ENCODE measurements at regions not wholly inside any gene's neighbourhood (a gene's known extent, or its start where the extent isn't known, plus 50 kb on each side); places are given as distances from the start of the nearest gene placed in this dataset.

GRCh38 chr3:178146406-178146831, 389.8 kb upstream of the KCNMB2 start:
- no peaks in the 10 kb centered on the region for H3K9me3 ChIP-seq
- intact Hi-C loops (cut with DNase I), result no loop called here
- no peak for DNase-seq
- TF ChIP-seq EP300 (IDR thresholded peaks at IDR 0.05) (no peak), CTCF (IDR thresholded peaks at IDR 0.05) (no peak), POLR2A (IDR thresholded peaks at IDR 0.05) (no peak), POLR2AphosphoS5 (IDR thresholded peaks at IDR 0.05) (no peak)
- peak overlapping the region in 1 of 4 donors; percentile 9 for H3K27ac ChIP-seq
- H3K36me3 ChIP-seq, result no peaks in the 10 kb centered on the region
- H3K4me3 ChIP-seq, result no peak overlapping the region
- H3K27me3 ChIP-seq, result no peaks in the 10 kb centered on the region
- H3K4me1 ChIP-seq, result peaks cover 0 to 10% (median 8%) of the 10 kb centered on the region in 4 donors

- Histone ChIP-seq H3K4me3 (no peak overlapping the region), H3K4me1 (peaks cover 0 to 10% (median 8%) of the 10 kb centered on the region in 4 donors), H3K27ac (no peak overlapping the region), H3K36me3 (no peaks in the 10 kb centered on the region), H3K27me3 (no peaks in the 10 kb centered on the region), H3K9me3 (no peaks in the 10 kb centered on the region)
- intact Hi-C loops (cut with DNase I), result no loop called here
- DNase-seq, result no peak
- no peak for TF ChIP-seq CTCF (IDR thresholded peaks at IDR 0.05)
- TF ChIP-seq POLR2A (IDR thresholded peaks at IDR 0.05), result no peak
Measured at GRCh38 chr3:178147001-178147400, 389.2 kb upstream of the KCNMB2 start.

- WGBS, 2 donors, result 83 to 88% methylated on average over 8 of the region's 8 CpGs
Measured at GRCh38 chr3:178152031-178152806, 384.0 kb upstream of the KCNMB2 start.

GRCh38 chr3:178152988-178153387, 383.2 kb upstream of the KCNMB2 start:
- intact Hi-C loops (cut with DNase I), result no loop called here
- H3K9me3 ChIP-seq, result no peaks in the 10 kb centered on the region
- no peak overlapping the region for H3K27ac ChIP-seq
- no peaks in the 10 kb centered on the region for H3K4me1 ChIP-seq
- H3K27me3 ChIP-seq, result no peaks in the 10 kb centered on the region
- no peak for DNase-seq
- H3K4me3 ChIP-seq, result no peak overlapping the region
- H3K36me3 ChIP-seq, result no peaks in the 10 kb centered on the region
- no peak for TF ChIP-seq CTCF (IDR thresholded peaks at IDR 0.05)
- TF ChIP-seq POLR2AphosphoS5 (IDR thresholded peaks at IDR 0.05), result no peak
- TF ChIP-seq EP300 (IDR thresholded peaks at IDR 0.05), result no peak
- no peak for TF ChIP-seq POLR2A (IDR thresholded peaks at IDR 0.05)

More at GRCh38 chr3:178152031-178152806, 384.0 kb upstream of the KCNMB2 start:
- Histone ChIP-seq H3K27me3 (no peaks in the 10 kb centered on the region), H3K36me3 (no peaks in the 10 kb centered on the region), H3K9me3 (no peaks in the 10 kb centered on the region), H3K4me3 (no peak overlapping the region), H3K4me1 (no peaks in the 10 kb centered on the region), H3K27ac (no peak overlapping the region)
- no peak for DNase-seq
- intact Hi-C loops (cut with DNase I), result no loop called here
- no peak for TF ChIP-seq POLR2AphosphoS5 (IDR thresholded peaks at IDR 0.05)
- TF ChIP-seq CTCF (IDR thresholded peaks at IDR 0.05), result no peak
- TF ChIP-seq POLR2A (IDR thresholded peaks at IDR 0.05), result no peak
- no peak for TF ChIP-seq EP300 (IDR thresholded peaks at IDR 0.05)

GRCh38 chr3:178155521-178155920, 380.7 kb upstream of the KCNMB2 start:
- Histone ChIP-seq H3K9me3 (no peaks in the 10 kb centered on the region), H3K4me1 (no peaks in the 10 kb centered on the region), H3K36me3 (no peaks in the 10 kb centered on the region), H3K27ac (no peak overlapping the region), H3K27me3 (no peaks in the 10 kb centered on the region), H3K4me3 (no peak overlapping the region)
- no peak for DNase-seq
- 97 to 98% methylated on average over 2 of the region's 2 CpGs for WGBS, 2 donors
- intact Hi-C loops (cut with DNase I), result no loop called here
- TF ChIP-seq CTCF (IDR thresholded peaks at IDR 0.05) (no peak), POLR2A (IDR thresholded peaks at IDR 0.05) (no peak), EP300 (IDR thresholded peaks at IDR 0.05) (no peak), POLR2AphosphoS5 (IDR thresholded peaks at IDR 0.05) (no peak)
